Calu3 (cell line): ENCODE measurements at regions not wholly inside any gene's neighbourhood (a gene's known extent, or its start where the extent isn't known, plus 50 kb on each side); places are given as distances from the start of the nearest gene placed in this dataset.

ENCODE experiments used
- BruUV-seq: library from RNA; stranded (reverse); fragments of 400-500 nt; replicated peaks from 2 replicates; lab custom pipeline; 2021; lab: Mats Ljungman, UMichigan
- CTCF ChIA-PET: fragments of 300-600 bp; sonication (Branson Sonifier 250); formaldehyde crosslinking; loops from one replicate; lab custom pipeline; 2022; ENCODE audit warnings: antibody characterized with exemption; lab: Charles Lee
- DNase-seq: peaks from one replicate; pipeline ENCODE4 v3.0.0; 2022
- H3K27ac Mint-ChIP-seq: one replicate; pipeline ENCODE4 v1.8.0; 2022; ENCODE audit warnings: mixed read lengths; ENCODE audit not compliant: unreplicated experiment
- H3K27me3 Mint-ChIP-seq: one replicate; pipeline ENCODE4 v1.8.0; 2022; ENCODE audit warnings: mixed read lengths; ENCODE audit not compliant: unreplicated experiment
- H3K36me3 Mint-ChIP-seq: one replicate; pipeline ENCODE4 v1.8.0; 2022; ENCODE audit warnings: mild to moderate bottlenecking, moderate library complexity, mixed read lengths; ENCODE audit not compliant: insufficient read depth, unreplicated experiment
- H3K4me1 Mint-ChIP-seq: one replicate; pipeline ENCODE4 v1.8.0; 2022; ENCODE audit warnings: mild to moderate bottlenecking, low read depth, mixed read lengths; ENCODE audit not compliant: unreplicated experiment
- H3K4me3 Mint-ChIP-seq: one replicate; pipeline ENCODE4 v1.8.0; 2022; ENCODE audit warnings: mild to moderate bottlenecking, low read depth, moderate library complexity, mixed read lengths; ENCODE audit not compliant: unreplicated experiment
- H3K9me3 Mint-ChIP-seq: one replicate; pipeline ENCODE4 v1.8.0; 2022; ENCODE audit warnings: low read depth, mixed read lengths; ENCODE audit not compliant: unreplicated experiment
- CTCF ChIP-seq: fragments of 200-600 bp; IDR thresholded peaks from one replicate; pipeline ENCODE4 v1.8.0; 2022; ENCODE audit warnings: antibody characterized with exemption; ENCODE audit not compliant: unreplicated experiment
- intact Hi-C: fragments of 100-400 bp; cut with micrococcal nuclease; formaldehyde crosslinking; loops from one replicate; pipeline ENCODE4 v1.10.0; 2022; ENCODE audit not compliant: unreplicated experiment

- no peak for TF ChIP-seq CTCF
- intact Hi-C loops: no loop called here
- H3K27me3 Mint-ChIP-seq: peaks cover 59% of the 10 kb centered on the region
- CTCF ChIA-PET: no interaction called here
- no peak overlapping the region for H3K4me3 Mint-ChIP-seq
- H3K9me3 Mint-ChIP-seq: no peaks in the 10 kb centered on the region
- no TSS peak for BruUV-seq
- no peak overlapping the region for H3K27ac Mint-ChIP-seq
- no peaks in the 10 kb centered on the region for H3K4me1 Mint-ChIP-seq
- DNase-seq: no peak
- H3K36me3 Mint-ChIP-seq: no peaks in the 10 kb centered on the region
These were observed 424.6 kb upstream of the WWC1 start for GRCh38 chr5:167866797-167867196.

GRCh38 chr5:167867281-167867680 lies 424.2 kb upstream of the WWC1 start:
- H3K27me3 Mint-ChIP-seq: peaks cover 55% of the 10 kb centered on the region
- H3K36me3 Mint-ChIP-seq: no peaks in the 10 kb centered on the region
- CTCF ChIA-PET: interaction anchor here (1.2 kb wide), 1 partner anchor 11 kb away, joined by 4 read pairs; no protein-coding TSS in a partner anchor
- no peaks in the 10 kb centered on the region for H3K4me1 Mint-ChIP-seq
- DNase-seq: no peak
- intact Hi-C loops: no loop called here
- TF ChIP-seq CTCF: no peak
- H3K4me3 Mint-ChIP-seq: no peak overlapping the region
- no peaks in the 10 kb centered on the region for H3K9me3 Mint-ChIP-seq
- no peak overlapping the region for H3K27ac Mint-ChIP-seq
- BruUV-seq: no TSS peak

- Mint-ChIP-seq H3K36me3 (no peaks in the 10 kb centered on the region), H3K27ac (no peak overlapping the region)
- BruUV-seq: no TSS peak
These were observed 422.3 kb upstream of the WWC1 start for GRCh38 chr5:167869125-167869524.

GRCh38 chr5:167870055-167870454 lies 421.4 kb upstream of the WWC1 start:
- Mint-ChIP-seq H3K27me3 (peaks cover 45% of the 10 kb centered on the region), H3K27ac (no peak overlapping the region), H3K36me3 (no peaks in the 10 kb centered on the region), H3K4me3 (no peak overlapping the region), H3K9me3 (no peaks in the 10 kb centered on the region), H3K4me1 (no peaks in the 10 kb centered on the region)
- TF ChIP-seq CTCF: no peak
- no TSS peak for BruUV-seq
- CTCF ChIA-PET: no interaction called here
- intact Hi-C loops: no loop called here
- DNase-seq: no peak

More at GRCh38 chr5:167869125-167869524, 422.3 kb upstream of the WWC1 start:
- H3K4me3 Mint-ChIP-seq: no peak overlapping the region
- CTCF ChIA-PET: no interaction called here
- no peak for DNase-seq
- H3K4me1 Mint-ChIP-seq: no peaks in the 10 kb centered on the region
- intact Hi-C loops: no loop called here
- no peaks in the 10 kb centered on the region for H3K9me3 Mint-ChIP-seq
- no peak for TF ChIP-seq CTCF
- peaks cover 40% of the 10 kb centered on the region for H3K27me3 Mint-ChIP-seq
